ENCODE measurements at regions not wholly inside any gene's neighbourhood (a gene's known extent, or its start where the extent isn't known, plus 50 kb on each side); places are given as distances from the start of the nearest gene placed in this dataset.
A peak's percentile ranks its signal among the peaks of the same experiment; 100 is the strongest.

DNA sequence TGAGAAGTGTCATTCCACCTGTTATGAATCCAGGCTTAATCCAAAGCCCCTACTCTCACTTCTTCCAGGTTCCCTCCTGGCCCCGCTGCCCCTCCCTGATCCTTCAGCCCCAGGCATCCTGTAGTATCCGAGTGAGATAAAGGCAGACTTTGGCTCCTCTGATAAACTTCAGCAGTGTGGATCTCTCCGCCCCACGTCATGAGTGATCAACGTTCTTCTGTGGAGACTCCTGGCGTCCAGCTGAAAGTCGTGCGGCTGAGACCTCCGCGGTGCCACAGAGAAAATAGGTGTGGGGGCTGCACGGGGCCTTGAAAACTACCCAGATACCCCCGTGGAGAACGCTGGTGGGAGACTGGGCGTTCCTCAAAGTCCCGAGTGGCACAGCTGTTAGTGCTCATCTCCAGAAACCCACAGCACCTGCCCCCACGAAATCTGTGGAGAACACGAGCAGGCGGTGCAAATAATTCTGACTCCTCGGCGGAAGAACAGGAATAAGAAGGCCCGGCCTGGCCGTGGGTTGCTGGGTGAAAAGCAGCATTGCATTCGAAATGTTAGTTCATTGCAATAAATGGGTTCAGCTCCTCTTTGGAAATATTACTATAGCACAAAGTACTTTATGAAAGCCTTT, 180.0 kb upstream of the RGS6 start:
- Histone ChIP-seq H3K18ac (ENCODE audit: low read depth, low read length) (no peak overlapping the region), H2BK20ac (ENCODE audit: low read depth, low read length) (no peak overlapping the region), H3K4me3 (ENCODE audit: insufficient read depth, low read depth, low read length) (no peak overlapping the region), H2BK15ac (ENCODE audit: low read depth, low read length) (no peak overlapping the region; the same call in 2 of the 3 replicates), H3K9me1 (ENCODE audit: insufficient read depth, low read length) (no peaks in the 10 kb centered on the region; the same call in 1 of the 2 replicates), H3K79me1 (ENCODE audit: low read depth in 1 of 2, low read length in 2 of 2) (no peaks in the 10 kb centered on the region), H2BK120ac (ENCODE audit: low read depth, low read length) (no peak overlapping the region), H3K9ac (ENCODE audit: low read depth, low read length) (no peak overlapping the region), H4K91ac (ENCODE audit: insufficient read depth, low read depth, low read length) (peak overlapping the region; percentile 14; the same call in 1 of the 2 replicates), H2AFZ (replicated peaks; ENCODE audit: low read length, poor library complexity) (no peak overlapping the region), H2AK9ac (replicated peaks; ENCODE audit: low read depth, low read length, poor library complexity) (no peak overlapping the region), H3K23ac (ENCODE audit: low read depth, low read length) (no peak overlapping the region), H3K56ac (ENCODE audit: extremely low read depth, insufficient read depth, low read length) (no peak overlapping the region), H2BK5ac (ENCODE audit: low read depth, low read length, poor library complexity, severe bottlenecking) (no peak overlapping the region), H4K20me1 (ENCODE audit: insufficient read depth, low read length) (no peaks in the 10 kb centered on the region), H2AK5ac (ENCODE audit: low read depth, low read length) (peak overlapping the region; percentile 14; the same call in 1 of the 2 replicates), H3K27me3 (ENCODE audit: control insufficient read depth, insufficient read depth, low read length) (no peaks in the 10 kb centered on the region), H3K14ac (replicated peaks; ENCODE audit: low read depth, low read length) (no peak overlapping the region), H4K8ac (ENCODE audit: low read depth in 2 of 2, low read length in 2 of 2) (no peak overlapping the region), H4K5ac (ENCODE audit: low read depth, low read length) (no peak overlapping the region), H3K4me2 (ENCODE audit: low read depth, low read length) (no peak overlapping the region), H3K36me3 (ENCODE audit: control insufficient read depth, insufficient read depth, low read length) (no peaks in the 10 kb centered on the region), H3K4ac (ENCODE audit: low read depth, low read length) (peak overlapping the region; percentile 56; the same call in 1 of the 2 replicates), H3K4me1 (ENCODE audit: control insufficient read depth, insufficient read depth, low read length) (peaks cover 3% of the 10 kb centered on the region; the same call in 1 of the 2 replicates), H3K27ac (ENCODE audit: insufficient read depth, low read length) (no peak overlapping the region), H3K9me3 (ENCODE audit: control insufficient read depth, insufficient read depth, low read length) (peaks cover 17% of the 10 kb centered on the region)
- ATAC-seq (ENCODE audit: low read depth) = no peak
- WGBS, 2 experiments (ENCODE audit: extremely low coverage in 2 of 2, insufficient read length in 1 of 2) = 91% methylated on average over 4 of the region's 23 CpGs; no CpG with 5 or more reads in 1 of the 2 experiments
- CTCF ChIA-PET = interaction anchor here (0.6 to 1.7 kb wide), 18 partner anchors 11 to 620 kb away, joined by 3 to 15 read pairs (median 4); no protein-coding TSS in a partner anchor
- dilution Hi-C loops (cut with HindIII; ENCODE audit: low sequenced_read_pairs, unreplicated experiment) = no loop called here
- in situ Hi-C loops (cut with MboI; ENCODE audit: low sequenced_read_pairs) = loop anchor here (5.0 kb wide), 1 partner anchor 615 kb away; no protein-coding TSS in a partner anchor
- TF ChIP-seq POLR2A (IDR thresholded peaks at IDR 0.05; ENCODE audit: low read depth, low read length) = no peak
- TF ChIP-seq FOS (IDR thresholded peaks at IDR 0.05; ENCODE audit: low read depth, low read length) = no peak
- no peak for TF ChIP-seq MXI1 (IDR thresholded peaks at IDR 0.05; ENCODE audit: borderline replicate concordance, low read depth, low read length)
- intact Hi-C loops (cut with micrococcal nuclease) = loop anchor here (5.0 to 10.0 kb wide), 2 partner anchors 780 to 937 kb away; no protein-coding TSS in a partner anchor
- no TSS peak for BruUV-seq (replicated peaks)
- POLR2A ChIA-PET (ENCODE audit: unreplicated experiment) = no interaction called here
- no peak for DNase-seq
